ENCODE measurements at regions not wholly inside any gene's neighbourhood (a gene's known extent, or its start where the extent isn't known, plus 50 kb on each side); places are given as distances from the start of the nearest gene placed in this dataset.

- TF ChIP-seq, protein P1, sequence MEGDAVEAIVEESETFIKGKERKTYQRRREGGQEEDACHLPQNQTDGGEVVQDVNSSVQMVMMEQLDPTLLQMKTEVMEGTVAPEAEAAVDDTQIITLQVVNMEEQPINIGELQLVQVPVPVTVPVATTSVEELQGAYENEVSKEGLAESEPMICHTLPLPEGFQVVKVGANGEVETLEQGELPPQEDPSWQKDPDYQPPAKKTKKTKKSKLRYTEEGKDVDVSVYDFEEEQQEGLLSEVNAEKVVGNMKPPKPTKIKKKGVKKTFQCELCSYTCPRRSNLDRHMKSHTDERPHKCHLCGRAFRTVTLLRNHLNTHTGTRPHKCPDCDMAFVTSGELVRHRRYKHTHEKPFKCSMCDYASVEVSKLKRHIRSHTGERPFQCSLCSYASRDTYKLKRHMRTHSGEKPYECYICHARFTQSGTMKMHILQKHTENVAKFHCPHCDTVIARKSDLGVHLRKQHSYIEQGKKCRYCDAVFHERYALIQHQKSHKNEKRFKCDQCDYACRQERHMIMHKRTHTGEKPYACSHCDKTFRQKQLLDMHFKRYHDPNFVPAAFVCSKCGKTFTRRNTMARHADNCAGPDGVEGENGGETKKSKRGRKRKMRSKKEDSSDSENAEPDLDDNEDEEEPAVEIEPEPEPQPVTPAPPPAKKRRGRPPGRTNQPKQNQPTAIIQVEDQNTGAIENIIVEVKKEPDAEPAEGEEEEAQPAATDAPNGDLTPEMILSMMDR (IDR thresholded peaks at IDR 0.05): no peak
- TF ChIP-seq POLR2A (IDR thresholded peaks at IDR 0.05): no peak
- no peak for TF ChIP-seq POLR2AphosphoS5 (IDR thresholded peaks at IDR 0.05)
These were observed 304.7 kb downstream of the COG6 start for GRCh38 chr13:39960191-39960590.

All from breast epithelium (tissue), 3 donors.